Adipocyte (in vitro differentiated cells): ENCODE measurements at regions not wholly inside any gene's neighbourhood (a gene's known extent, or its start where the extent isn't known, plus 50 kb on each side); places are given as distances from the start of the nearest gene placed in this dataset.

Experiments
- DNase-seq: peaks from one replicate; pipeline ENCODE4 v3.0.0-alpha.2; 2015; ENCODE audit warnings: low read depth
- H3K27me3 ChIP-seq: replicated peaks from 2 replicates; pipeline ENCODE4 v1.7.0; 2013; ENCODE audit warnings: mild to moderate bottlenecking, low read length, moderate library complexity; ENCODE audit not compliant: control insufficient read depth, insufficient read depth
- H3K36me3 ChIP-seq: 2 replicates; pipeline ENCODE4 v1.7.0; 2013; ENCODE audit warnings: low read length, mild to moderate bottlenecking, moderate library complexity; ENCODE audit not compliant: control insufficient read depth, insufficient read depth, severe bottlenecking
- H3K4me1 ChIP-seq: 2 replicates; pipeline ENCODE4 v1.7.0; 2013; ENCODE audit warnings: mild to moderate bottlenecking, low read length, moderate library complexity; ENCODE audit not compliant: control insufficient read depth, insufficient read depth
- H3K4me3 ChIP-seq: 2 replicates; pipeline ENCODE4 v1.7.0; 2013; ENCODE audit warnings: mild to moderate bottlenecking, low read length, moderate library complexity
- H3K9ac ChIP-seq: 2 replicates; pipeline ENCODE4 v1.7.0; 2013; ENCODE audit warnings: mild to moderate bottlenecking, low read length, moderate library complexity
- H3K9me3 ChIP-seq: 2 replicates; pipeline ENCODE4 v1.7.0; 2013; ENCODE audit warnings: mild to moderate bottlenecking, low read length, moderate library complexity; ENCODE audit not compliant: control insufficient read depth

DNA sequence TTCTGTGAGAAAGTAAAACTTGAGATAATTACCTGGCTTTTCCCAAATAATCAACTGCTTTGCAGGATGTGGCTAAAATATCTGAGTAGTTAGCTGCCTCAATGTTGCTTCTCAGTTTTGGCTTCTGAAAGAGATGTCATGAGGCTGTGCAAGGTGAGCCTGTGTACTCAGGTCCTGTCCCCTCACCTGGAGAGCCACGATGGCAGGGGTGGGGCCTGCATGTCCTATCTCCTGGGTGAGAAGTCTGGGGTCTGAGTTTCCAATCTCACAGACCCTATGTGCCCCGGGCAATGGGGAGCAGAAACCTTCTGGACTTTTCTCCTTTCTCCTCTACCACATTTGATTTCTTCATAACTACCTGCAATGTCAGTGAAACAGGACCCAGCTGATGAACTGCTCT, 338.6 kb upstream of the B3GAT1 start:
- no peaks in the 10 kb centered on the region for H3K4me1 ChIP-seq
- H3K36me3 ChIP-seq: no peaks in the 10 kb centered on the region
- H3K27me3 ChIP-seq: peaks cover 2% of the 10 kb centered on the region
- peaks cover 18% of the 10 kb centered on the region for H3K9me3 ChIP-seq
- no peak overlapping the region for H3K9ac ChIP-seq
- H3K4me3 ChIP-seq: no peak overlapping the region
- no peak for DNase-seq

DNA sequence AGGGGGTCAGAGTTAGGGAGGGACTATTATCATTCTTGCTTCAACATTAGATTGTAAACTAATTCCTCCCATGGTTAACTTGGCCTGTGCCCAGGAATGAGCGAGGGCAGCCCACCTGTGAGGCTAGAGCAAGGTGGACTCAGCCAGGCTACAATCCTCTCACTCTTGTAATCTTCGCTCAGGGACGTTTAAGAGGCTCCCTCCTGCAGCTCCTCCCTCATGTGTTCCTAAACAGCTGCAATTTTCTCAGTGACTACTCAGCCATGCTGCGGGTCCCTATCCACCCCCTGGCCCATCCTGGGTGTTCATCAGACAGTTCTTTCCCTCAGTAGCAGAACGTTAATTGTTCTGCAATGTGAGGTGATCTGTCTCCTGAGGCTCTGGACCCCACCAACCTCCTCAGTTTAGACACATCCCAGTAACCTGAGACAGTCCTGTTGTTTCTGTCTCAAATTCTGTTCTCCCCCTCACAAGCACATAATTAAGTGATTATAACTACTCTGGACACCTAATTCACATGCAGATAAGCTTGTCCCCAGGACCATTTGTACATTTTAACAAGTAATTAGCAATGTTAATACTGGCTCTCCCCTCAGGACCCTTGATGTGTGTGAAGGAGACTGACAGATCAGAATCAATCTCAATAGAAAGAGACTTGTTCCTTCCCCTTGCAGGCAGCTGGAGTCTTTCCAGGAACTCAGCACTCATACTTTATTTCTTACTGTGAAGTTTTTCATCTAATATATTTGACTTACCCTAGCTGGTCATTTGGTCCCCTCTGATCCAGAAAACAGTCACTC, 337.2 kb upstream of the B3GAT1 start:
- Histone ChIP-seq H3K9ac (no peak overlapping the region), H3K4me1 (no peaks in the 10 kb centered on the region), H3K36me3 (no peaks in the 10 kb centered on the region), H3K27me3 (no peaks in the 10 kb centered on the region), H3K9me3 (peaks cover 18% of the 10 kb centered on the region), H3K4me3 (no peak overlapping the region)
- no peak for DNase-seq

DNA sequence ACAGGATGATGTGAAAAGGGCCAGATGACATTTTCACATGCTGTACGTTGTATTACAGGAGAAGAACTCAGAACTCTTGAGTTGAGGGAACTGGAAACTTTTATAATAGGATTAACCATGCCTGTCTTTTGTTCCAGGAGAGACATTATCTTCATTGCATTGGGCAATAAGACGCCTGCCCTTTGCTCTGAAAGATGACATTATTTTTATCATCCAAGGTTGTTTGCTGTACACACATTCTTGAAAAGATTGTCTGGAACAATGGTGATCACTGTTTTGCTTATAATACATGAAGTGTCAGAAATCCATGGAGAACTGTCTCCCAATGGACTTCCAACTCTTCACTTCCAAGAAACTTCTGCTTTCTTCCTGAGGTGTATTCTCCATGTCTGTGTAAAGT, 334.6 kb upstream of the B3GAT1 start:
- H3K4me3 ChIP-seq: no peak overlapping the region
- no peak overlapping the region for H3K9ac ChIP-seq
- peaks cover 18% of the 10 kb centered on the region for H3K9me3 ChIP-seq
- peaks cover 2% of the 10 kb centered on the region for H3K27me3 ChIP-seq
- no peaks in the 10 kb centered on the region for H3K36me3 ChIP-seq
- no peak for DNase-seq
- H3K4me1 ChIP-seq: no peaks in the 10 kb centered on the region

DNA sequence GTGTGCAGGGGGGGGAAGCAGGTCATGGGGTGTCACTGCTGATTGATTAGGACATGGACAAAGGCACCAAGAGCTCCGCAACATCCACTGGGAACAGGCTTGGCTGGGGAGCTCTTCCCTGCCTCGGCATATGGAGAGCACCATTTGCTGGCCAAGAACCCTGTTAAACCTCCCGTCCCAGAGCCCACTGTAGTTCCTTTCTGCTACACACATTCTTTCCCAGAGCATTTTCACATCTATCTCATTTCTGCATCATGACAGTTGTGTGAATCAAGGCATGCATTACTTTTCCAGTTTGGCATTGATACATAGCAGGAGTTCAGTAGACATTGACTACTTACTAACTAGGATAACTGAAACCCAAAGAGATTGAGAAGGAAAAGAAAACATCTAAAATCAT, 333.4 kb upstream of the B3GAT1 start:
- Histone ChIP-seq H3K4me1 (no peaks in the 10 kb centered on the region), H3K9me3 (peaks cover 18% of the 10 kb centered on the region), H3K9ac (no peak overlapping the region), H3K4me3 (no peak overlapping the region), H3K27me3 (peaks cover 8% of the 10 kb centered on the region), H3K36me3 (no peaks in the 10 kb centered on the region)
- no peak for DNase-seq

- Histone ChIP-seq H3K9ac (no peak overlapping the region), H3K9me3 (peaks cover 15% of the 10 kb centered on the region), H3K4me3 (no peak overlapping the region), H3K4me1 (no peaks in the 10 kb centered on the region), H3K27me3 (peaks cover 8% of the 10 kb centered on the region), H3K36me3 (no peaks in the 10 kb centered on the region)
- DNase-seq: no peak
Measured at GRCh38 chr11:134743820-134744195, 331.8 kb upstream of the B3GAT1 start.

DNA sequence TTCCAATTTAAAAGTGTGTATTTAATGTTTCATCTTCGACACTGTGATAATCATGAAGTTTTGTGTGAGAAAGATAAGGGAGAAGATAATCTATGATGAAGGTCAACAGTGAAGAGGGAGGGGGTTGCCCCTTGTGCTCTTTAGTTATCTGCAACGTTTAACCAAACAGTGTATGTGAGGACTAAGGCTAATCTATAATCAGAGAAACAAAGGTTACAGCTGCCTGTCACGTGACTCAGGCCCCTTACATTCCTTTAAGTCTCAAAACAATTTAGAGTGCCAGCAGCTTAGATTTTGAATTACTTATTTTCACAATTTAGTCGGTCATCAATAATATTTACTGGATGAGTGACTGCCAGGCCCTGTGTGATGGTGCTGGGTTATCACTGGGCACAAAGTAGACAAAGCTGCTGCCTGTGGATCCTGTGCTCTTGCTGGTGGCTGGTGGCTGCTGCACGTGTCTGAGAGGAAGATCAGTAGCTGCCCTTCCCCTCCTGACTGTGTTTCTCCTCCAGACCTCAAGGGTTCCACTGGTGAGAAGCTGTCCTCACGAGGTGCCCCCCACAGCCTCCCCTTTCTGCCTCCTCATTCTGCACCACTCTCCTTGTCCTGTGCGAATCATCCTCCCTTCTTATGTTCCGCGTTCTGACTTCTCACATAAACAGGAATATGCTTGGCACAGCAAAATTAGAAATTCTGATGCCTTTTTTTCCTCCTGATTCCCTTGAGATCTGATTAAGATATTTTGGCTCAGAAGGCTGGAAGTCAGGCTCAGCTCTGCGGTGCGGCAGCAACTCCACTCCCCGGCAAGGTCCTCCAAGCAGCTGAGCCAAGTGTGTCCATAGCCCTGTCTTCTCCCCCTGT, 331.1 kb upstream of the B3GAT1 start:
- H3K27me3 ChIP-seq: peaks cover 8% of the 10 kb centered on the region
- no peaks in the 10 kb centered on the region for H3K4me1 ChIP-seq
- no peaks in the 10 kb centered on the region for H3K36me3 ChIP-seq
- H3K9me3 ChIP-seq: peaks cover 9% of the 10 kb centered on the region
- DNase-seq: no peak
- no peak overlapping the region for H3K9ac ChIP-seq
- H3K4me3 ChIP-seq: no peak overlapping the region

DNA sequence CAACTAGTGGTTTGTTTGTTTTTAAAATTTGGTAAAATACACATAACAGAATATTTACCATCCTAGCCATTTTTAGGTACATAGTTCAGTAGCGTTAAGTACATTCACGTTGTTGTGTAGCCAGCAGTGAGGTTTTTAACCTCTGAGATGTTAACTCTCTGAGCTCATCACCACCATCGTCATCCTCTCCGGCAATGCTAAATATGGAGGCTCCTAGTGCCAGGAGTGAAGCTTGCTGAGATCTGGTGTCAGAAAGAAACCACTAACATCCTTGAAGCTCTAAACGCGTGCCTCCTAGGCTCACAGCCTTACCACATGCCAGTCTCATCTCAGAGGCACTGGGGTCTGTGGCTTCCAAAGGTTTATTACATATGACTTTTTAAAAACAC, 330.2 kb upstream of the B3GAT1 start:
- Histone ChIP-seq H3K4me3 (no peak overlapping the region), H3K4me1 (no peaks in the 10 kb centered on the region), H3K9ac (no peak overlapping the region), H3K9me3 (peaks cover 8% of the 10 kb centered on the region), H3K36me3 (no peaks in the 10 kb centered on the region), H3K27me3 (peaks cover 8% of the 10 kb centered on the region)
- DNase-seq: peak; percentile 0

GRCh38 chr11:134741453-134742223, 329.6 kb upstream of the B3GAT1 start:
- H3K9ac ChIP-seq: no peak overlapping the region
- no peak for DNase-seq
- peaks cover 8% of the 10 kb centered on the region for H3K27me3 ChIP-seq
- H3K36me3 ChIP-seq: no peaks in the 10 kb centered on the region
- H3K9me3 ChIP-seq: peaks cover 4% of the 10 kb centered on the region
- no peaks in the 10 kb centered on the region for H3K4me1 ChIP-seq
- no peak overlapping the region for H3K4me3 ChIP-seq

- no peak overlapping the region for H3K4me3 ChIP-seq
Measured at GRCh38 chr11:134740590-134741261, 328.7 kb upstream of the B3GAT1 start.

DNA sequence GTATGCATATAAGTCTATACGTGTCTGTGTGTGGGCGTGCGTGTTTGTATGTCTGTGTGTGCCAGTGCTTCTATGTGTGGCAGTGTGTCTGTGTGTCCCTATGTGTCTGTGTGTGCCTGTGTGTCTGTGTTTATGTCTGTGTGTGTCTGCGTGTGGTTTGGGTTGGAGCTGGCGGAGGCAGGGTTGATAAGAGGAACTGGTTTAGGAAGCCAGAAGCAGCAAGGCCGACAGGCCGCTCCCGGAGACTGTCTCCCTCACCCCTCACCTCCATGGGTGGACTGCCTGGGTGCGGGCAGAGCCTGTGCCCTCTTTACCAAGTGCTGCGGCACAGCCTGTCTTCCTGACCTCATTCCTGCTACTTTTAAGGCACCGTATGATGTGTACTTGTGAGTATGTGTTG, 327.1 kb upstream of the B3GAT1 start:
- H3K9me3 ChIP-seq: no peaks in the 10 kb centered on the region

More at GRCh38 chr11:134740590-134741261, 328.7 kb upstream of the B3GAT1 start:
- no peaks in the 10 kb centered on the region for H3K36me3 ChIP-seq
- no peak for DNase-seq
- peaks cover 15% of the 10 kb centered on the region for H3K27me3 ChIP-seq
- H3K4me1 ChIP-seq: no peaks in the 10 kb centered on the region
- H3K9me3 ChIP-seq: no peaks in the 10 kb centered on the region
- no peak overlapping the region for H3K9ac ChIP-seq

More for the DNA sequence above, 327.1 kb upstream of the B3GAT1 start:
- no peak for DNase-seq
- no peak overlapping the region for H3K4me3 ChIP-seq
- H3K9ac ChIP-seq: no peak overlapping the region
- no peaks in the 10 kb centered on the region for H3K36me3 ChIP-seq
- H3K4me1 ChIP-seq: no peaks in the 10 kb centered on the region
- peaks cover 20% of the 10 kb centered on the region for H3K27me3 ChIP-seq
